Suppressor macrophage treated with lipopolysaccharide for 1 hour (primary cell): ENCODE measurements at regions not wholly inside any gene's neighbourhood (a gene's known extent, or its start where the extent isn't known, plus 50 kb on each side); places are given as distances from the start of the nearest gene placed in this dataset.

Source experiments
- DNase-seq, 3 donors: peaks; one replicate each; pipeline ENCODE4 v3.0.0-alpha.2; 2020 to 2022

DNA sequence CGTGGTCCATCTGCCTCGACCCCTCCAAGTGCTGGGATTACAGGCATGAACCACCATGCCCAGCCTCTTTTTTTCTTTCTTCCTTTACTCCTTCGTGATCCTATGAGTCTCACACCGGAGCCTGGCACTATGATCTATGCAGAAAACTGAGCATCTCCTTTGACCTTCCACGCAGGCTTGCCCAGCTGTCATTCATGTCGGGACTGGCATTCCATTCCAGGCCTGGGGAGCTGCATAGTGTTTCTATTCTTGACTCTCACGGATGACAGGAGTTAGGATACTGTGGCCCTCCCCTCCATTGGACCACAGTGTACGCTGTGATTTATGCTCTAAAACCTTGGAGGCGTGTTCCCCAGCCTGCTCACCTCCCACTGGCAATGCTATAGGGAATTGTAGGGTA lies 611.8 kb downstream of the BRD1 start:
- no peak for DNase-seq

DNA sequence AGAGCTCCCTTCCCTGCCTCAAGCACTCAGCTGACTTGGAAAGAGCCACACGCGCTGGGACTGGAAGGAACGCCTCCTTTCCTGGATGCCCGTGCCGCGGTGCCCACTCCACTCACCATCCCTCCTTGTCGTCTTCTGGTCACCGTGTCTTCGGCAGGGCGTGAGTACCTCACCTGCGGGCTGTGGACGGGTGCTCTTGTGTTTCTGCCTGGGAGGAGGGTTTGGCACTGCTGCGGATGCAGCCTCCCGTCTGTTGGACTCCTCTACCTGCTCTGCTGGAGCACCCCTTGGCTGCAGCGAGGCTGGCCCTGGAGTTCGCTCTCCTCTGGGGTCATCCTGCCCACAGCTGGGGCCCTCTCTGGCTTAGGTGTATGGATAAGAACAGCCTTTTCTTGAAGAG lies 612.7 kb downstream of the BRD1 start:
- DNase-seq = no peak

DNA sequence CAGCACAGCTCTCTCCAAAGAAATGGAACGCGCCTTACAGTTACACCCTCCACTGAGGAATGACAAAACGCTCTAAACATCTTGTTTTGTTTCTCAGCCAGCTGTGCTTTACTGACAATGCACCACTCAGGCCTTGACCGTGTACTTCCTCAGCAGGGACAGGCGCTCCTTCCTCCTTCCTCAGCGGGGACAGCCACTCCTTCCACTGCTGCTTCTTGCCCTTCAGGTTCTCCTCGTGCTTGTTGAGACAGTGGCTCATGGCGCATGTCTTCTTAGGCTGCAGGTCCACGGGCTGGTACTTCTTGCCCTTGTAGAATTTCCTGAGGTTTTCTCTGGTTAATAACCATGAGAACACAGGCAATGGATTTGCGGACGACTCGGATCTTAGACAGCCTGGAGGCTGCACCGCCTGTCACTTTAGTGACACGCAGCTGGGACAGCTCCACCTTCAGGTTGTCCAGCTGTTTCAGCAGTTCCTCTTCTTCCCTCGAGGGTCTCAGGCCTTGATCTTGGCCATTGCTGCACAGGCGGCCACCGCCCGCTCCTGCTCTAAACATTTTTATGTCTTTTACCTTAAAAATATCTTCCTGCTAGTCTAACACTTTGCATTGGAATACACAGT lies 613.8 kb downstream of the BRD1 start:
- no peak for DNase-seq

DNA sequence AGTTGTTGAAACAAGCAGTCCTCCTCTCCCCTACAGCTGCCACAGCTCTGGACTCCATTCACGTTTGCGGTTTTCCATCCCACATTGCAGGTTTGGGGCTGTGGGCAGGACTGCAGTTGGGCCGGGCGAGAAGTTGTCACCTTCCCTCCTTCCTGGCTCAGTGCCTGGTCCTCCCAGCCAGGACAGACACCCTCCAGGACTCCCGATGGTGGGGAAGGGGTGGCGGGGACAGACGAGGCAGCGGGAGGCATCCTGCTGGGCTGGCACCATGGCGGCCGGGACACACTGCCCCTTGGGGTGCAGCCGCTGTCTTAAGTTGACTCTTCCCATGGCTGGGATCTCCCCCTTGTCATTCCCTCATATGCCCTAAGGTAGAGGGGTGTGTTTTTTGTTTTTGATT lies 615.2 kb downstream of the BRD1 start:
- no peak for DNase-seq

DNA sequence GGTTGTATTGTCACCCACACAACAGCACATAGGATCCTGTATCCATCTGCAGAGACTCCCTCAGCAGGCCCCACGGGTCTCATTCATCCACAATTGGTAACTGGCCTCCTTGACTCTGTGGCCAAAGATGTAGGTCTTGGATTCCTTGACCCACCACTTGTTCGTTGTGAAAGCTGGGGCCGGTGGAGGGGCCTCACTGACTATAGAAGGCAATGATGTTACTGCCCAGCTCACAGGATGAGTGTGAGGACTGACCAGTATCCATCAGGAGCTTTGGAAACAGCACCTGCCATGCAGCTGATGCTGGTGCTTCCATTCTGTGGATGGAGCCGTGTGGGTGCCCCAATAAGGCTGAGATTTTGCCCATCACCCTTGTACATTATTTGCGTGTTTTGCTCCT lies 615.7 kb downstream of the BRD1 start:
- DNase-seq = no peak

DNA sequence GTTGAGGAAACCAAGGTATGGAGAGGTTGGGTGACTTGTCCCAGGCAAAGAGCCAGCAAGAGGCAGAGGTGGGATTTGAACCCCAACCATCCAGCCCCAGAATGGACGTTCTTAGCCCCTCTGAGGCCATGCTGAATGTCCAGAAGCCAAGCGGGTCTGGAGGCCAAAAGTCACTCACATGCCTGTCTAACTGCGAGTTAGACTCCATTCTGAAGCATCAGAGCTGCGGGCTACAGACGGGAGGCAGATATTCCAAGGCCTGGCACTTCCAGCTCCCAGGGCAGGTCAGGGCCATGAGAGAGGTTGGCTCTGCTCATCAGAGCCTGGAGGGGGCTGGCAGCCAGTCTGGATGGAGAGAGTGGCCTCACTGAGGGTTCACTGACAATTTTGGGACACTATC lies 616.5 kb downstream of the BRD1 start:
- no peak for DNase-seq

DNA sequence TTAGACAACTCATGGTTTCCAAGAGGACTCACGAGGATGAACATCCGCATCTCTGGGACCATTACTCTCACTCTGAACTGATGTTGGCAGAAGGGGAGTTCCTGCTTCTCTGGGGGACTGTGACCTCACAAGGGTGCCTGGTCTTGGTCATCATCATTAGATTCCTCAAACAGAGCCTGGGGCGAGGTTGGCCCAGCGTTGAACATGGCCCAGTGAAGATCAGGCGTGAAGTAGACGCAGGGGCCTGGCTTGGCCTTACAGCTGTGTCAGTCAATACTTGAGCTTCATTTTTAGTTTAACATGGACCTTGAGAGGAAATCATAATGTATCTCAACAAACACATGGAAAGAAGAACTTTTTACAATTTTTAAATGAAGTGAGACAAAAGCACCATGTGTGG lies 617.1 kb downstream of the BRD1 start:
- DNase-seq = no peak

DNA sequence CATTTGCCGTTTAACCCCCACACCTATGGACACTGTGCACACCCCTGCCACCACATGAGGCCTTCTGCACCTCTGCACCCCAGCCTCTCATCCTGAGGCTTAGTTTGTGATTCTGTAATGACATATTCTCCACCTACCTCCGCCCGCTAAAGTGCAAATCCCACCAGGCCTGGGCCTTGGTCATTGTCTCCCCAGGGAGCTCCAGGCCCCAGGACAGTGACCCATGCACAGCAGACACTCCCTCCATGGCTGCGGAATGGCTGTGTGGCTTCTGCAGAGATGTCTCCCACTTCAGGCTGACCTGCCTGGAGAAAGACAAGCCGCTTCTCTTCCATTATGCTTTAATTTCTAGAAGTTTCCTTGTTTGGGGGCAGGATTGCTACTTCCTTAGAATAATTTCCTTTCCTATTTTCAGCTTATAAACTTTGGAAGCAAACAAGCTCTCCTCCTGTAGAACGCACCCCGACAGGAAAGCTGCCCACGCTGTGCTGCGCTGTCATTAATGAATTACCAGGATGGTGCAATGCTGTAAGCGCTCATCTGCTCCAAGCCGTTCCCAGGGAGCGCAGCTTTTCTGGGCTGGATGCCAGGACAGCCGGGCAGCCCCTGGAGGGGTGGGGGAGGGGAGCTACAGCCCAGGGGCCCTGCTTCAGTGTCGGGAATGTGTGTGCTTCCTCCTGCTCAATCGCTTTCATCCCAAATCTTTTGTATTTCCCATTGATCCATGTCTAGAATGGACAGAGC lies 618.0 kb downstream of the BRD1 start:
- no peak for DNase-seq

DNA sequence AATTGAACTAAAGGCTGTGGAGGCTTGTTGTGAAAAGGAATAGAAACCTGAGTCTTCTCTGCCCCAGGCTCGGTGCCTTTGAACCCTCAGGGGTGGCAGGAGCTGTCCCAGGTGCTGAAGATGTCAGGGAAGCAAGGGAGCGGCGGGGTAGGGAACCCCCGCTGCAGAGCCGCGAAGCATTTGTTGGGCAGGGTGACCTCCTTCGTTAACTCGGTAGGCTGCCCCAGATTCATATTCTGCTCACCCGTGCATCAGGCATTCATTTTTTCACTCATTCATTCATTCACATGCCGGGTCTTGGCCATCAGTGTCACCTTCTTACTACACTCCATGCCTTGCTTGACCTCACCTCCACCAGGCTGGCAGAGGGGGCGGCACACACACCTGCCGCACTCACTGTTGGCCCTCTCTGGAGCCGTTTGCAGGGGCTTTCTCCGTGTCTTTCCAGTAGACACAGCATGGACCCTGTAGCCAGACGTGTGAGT lies 618.9 kb downstream of the BRD1 start:
- no peak for DNase-seq

DNA sequence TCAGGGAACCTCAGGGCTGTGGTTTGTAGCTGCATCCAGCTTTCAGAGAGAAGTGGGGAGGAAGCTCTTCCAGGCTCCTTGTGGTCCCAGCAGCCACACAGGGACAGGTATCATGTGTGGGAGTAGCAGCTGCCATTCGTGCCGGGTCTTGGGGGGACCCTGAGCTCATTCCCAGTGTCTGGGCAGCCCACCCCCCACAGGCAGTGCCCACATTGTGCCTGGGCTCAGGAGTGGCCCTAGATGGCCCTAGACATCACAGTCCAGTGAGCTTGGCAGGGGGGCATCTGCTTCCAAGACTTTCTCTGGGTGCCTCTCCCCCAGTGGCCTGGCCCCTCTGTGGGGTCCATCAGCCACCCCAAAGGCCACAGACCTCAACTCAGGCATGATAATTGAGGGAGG lies 619.7 kb downstream of the BRD1 start:
- DNase-seq = no peak

DNA sequence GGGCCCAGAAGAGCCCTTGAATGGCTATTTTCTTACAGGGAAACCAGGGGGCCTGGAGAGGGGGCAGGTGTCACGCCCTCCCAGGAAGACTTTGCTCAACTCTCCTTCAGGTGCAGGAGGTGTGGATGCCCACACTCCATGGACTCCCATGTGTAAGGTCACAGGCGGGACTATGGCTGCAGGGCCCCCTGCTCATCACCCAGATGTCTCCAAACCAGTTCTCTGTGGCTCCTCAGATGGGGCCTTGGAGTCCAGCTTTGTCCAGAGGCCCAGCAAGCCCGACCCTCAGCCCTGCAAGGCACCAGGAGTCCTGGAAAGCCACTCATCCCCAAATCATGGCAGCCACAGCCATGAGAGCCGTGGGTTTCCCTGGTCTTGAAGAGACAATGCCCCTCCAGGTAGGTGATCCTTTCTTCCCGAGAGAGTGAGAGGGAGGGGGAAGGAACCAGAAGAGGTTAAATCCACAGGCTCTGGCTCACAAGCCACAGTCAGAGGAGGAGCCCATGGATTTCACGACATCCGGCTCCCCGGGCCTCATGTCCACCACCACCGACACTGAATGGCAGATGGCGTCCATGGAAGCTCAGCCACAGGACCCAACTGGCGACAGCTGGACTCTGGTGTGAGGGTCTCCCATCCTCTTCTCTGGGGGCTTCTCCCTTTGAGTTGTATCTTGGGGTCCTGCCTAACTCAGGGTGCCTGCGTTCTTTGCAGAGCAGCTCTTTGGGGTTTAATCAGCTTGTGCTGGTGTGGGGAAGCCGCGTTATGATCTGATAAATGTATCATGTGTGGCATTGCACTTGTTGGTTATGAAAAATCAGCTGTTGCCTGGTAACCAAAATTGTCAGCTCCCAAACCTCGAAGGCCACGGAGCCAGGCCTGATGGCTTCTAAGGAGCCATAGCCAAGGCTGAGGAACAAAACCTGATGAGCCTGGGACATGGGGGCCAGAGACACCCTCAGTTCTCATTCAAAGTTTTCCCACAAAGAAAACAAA lies 620.4 kb downstream of the BRD1 start:
- no peak for DNase-seq

DNA sequence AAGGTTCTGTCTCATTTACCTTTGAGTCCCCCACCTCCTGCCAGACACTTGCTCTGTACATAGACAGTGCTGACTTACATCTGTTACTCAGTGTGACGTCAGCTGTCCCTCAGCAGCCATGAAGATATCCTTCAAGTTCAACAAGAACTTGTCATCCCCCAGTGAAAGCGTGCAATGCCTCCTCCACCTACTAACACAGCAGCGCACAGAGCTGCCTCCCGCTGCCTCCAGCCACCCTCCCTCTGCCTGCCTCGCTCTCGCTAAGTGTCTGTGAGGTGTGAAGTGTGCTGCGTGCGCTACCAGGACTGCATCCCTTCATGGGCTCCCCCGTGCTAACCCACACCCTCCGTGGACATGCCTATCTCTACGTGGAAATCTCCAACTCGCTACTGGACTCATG lies 621.4 kb downstream of the BRD1 start:
- no peak for DNase-seq

DNA sequence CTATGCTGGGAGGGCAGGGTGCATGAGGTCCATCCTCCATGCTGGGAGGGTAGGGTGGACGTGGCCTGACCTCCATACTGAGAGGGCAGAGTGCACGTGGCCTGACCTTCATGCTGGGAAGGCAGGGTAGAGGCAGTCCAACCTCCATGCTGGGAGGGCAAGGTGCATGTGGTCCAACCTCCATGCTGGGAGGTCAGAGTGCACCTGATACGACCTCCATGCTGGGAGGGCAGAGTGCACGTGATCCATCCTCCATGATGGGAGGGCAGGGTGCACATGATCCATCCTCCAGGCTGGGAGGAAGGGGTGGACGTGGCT lies 622.2 kb downstream of the BRD1 start:
- no peak for DNase-seq

DNA sequence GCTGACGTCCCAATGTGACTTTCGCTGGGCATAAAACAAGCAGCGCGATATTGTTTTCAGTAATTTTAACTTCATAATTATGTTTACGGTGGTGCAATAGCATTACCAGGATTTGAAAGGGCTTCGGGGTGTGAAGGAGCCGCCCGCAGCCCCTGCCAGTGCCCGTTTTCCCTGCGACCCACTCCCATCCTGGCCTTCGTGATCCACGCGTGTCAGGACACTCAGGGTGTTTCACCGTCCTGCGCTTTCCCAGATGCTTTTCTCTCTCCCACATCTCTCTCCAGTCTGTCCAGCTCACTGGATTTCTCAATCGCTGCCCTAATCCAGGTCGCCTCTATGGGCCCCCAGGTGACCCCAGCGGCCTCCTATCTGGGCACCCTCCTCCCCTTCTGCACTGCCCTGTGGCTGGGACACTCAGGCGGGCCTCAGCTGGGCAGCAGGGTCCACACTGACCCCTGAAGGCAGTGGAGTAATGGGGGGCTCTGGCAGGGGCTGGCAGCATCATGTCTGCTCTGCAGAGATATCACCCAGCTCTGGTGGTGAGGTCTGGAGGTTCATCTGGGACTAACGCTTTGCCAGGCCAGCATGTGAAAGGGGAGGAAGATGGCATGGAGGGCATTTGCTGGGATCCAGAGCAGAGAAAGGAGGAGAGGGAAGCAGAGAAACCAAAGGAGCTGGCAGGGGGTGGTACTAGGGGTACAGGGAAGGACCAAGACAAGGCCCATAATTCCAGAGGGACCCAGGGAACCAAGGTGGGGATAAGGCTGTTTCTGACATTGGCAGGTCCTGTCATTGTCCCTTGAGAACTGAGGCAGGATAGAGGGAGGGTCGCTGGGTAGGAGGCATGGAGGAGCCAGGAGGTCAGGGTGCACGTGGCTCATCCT lies 622.8 kb downstream of the BRD1 start:
- no peak for DNase-seq

DNA sequence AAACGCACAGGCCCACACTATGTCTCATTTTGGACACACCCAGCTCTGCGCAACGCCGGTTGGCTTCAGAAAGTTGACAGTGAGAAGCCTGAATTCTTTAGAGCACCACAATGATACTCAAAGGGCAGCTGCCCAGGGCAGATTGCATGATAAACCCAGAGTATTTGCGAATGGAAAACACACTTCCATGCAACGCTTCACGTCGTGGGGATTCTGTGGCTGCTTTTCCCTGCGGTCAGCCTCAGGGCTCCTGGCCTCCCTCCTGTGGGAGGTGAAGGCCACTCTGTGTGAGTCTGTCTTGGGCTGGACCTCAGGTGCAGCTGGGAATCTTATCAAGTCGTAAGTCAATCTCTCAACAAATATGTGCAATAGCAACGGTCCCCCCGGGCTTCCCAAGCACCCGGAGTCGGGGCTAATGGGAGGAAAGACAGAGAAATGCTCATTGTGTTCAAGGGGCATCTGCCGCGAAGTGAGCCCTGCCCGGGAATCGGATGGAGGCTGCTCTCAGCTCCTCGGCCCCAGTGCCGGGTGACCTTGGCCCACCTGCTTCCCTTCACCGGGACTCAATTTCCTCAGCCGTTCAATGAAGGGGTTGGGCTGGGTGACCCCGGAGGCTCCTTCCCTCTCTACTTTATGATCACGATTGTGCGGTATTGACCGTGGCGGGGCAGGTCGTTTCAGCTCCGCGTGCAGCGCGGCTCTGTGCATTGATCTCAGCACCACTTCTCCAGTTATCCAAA lies 623.6 kb downstream of the BRD1 start:
- no peak for DNase-seq

DNA sequence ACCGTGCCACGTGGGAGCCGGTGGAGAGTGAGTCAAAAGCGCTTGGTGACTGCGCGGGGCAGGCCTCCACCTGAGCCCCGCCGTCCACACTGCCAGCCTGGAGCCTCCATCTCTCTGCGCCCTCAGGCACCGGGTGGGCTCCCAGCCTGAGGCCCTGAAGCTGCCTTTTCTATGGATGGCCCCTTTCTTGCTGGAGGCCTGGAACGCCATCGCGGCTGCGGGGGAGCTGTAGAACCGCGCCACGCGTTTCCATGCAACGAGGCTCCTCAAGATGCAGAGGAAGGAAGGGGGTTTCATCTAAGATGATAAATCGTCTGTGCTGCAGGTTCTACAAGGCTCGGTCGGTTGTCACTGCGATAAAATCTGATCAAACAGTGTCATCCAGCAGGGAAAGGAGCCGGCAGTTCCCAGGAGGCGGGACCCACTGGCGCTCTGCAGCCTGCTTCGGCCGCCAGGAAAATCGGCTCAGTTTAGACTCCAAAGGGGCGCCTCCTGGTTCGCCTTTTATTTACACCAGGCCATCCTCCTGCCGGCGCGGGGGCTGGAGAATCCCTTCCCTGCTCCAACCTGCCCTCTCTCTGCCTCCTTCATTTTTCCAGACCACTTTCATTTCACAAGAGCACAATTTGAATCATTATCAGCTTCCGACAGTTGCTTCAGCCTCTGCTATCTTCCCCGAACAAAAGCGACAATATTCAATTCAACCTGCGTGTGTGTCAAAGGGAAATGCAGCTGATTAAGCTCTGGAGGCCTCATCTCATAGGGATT lies 624.4 kb downstream of the BRD1 start:
- no peak for DNase-seq

DNA sequence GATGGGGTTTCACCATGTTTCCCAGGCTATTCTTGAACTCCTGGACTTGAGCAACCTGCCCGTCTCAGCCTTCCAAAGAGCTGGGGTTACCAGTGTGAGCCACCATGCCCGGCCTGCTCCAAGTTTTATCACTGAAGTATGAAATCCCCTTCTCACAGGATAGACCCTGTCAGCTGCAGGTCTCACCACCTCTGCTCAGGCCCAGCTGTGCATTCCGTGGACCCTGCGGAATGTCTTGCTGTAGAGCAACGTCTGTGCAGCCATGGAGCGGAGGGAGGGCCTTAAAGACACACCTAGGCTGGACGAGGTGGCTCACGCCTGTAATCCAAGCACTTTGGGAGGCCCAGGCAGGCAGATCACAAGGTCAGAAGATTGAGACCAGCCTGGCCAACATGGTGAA lies 625.4 kb downstream of the BRD1 start:
- DNase-seq = no peak

DNA sequence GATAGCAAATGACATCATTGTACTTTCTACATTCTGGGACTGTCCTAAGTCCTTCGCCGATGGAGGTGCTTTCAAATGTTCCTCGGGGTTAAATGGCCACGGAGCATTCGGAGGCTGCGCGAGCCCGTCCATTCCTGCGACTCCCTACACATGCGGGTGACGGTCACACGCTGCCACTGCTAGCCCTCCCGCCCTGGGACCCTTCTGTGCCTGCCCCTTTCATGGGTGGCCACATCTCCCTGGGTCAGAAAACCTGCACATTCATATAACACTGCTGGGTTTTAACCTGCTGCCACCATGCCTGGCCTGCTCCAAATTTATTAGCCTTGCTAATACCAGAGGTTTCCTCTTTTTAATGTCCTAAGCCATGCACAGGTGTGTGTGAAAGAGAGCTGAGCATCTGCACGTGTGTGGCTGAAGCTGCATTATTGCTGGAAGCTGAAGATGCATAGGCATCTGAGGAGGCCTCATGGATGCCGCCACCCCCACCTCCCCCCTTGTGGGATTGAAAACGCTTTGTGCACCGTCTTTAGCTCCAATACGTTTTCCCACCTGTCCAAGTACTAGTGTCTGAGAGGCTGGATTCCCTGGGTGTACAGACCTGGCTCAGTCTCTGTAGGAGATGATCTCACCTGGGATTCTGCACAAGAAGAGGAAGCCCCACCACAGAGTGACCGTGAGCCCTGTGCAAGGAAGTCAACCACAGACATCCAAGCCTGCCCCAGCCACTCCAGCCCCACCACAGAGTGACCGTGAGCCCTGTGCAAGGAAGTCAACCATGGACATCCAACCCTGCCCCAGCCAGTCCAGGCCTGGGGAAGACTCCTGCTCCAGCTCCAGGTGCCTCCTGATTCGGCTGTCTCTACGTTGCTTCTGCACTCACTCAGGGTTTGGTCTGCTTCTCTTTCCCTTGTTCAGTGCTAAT lies 626.4 kb downstream of the BRD1 start:
- DNase-seq = no peak

DNA sequence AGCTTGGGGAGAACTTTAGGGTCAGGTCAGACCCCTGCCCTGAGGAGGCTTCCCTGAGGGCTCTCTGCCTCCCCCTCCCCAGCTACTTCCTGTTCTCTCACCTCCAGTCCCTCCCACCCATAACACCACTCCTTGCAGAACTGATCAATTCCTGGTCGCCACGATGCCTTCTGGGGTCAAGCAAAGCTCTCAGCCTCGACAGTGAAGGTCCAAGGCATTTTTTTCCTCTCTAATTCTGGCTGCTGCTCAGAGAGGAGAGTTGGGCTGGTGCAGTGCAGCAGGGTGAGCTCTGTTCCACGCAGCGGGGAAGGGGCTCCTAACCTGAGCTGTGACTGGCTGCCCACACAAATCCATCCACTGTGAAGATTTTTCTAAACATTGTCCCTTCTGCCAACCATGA lies 628.4 kb downstream of the BRD1 start:
- DNase-seq = no peak

DNA sequence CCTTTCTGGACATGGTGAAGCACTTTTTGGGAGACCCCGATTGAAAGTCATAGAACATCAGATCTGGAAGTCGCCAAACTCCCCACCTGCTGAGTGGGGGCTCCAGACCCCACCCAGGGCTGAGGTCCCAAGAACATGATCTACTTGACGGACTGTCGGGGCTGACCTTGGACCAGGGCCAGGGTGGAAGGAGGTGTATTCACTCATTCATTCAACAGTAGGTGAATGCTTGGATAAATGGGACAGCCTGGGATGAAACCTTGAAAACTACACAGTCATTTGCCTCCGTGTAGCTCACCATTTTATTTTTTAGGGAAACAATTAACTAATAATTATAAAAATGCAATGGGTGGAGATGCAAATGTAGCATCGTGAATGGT lies 629.0 kb downstream of the BRD1 start:
- no peak for DNase-seq
